Hematopoietic multipotent progenitor cell treated with erythropoietin and hydrocortisone succinate and interleukin-3 and kit ligand, for 4 days (in vitro differentiated cells): ENCODE measurements at regions not wholly inside any gene's neighbourhood (a gene's known extent, or its start where the extent isn't known, plus 50 kb on each side); places are given as distances from the start of the nearest gene placed in this dataset.
A peak's percentile ranks its signal among the peaks of the same experiment; 100 is the strongest.

ENCODE experiments used
- DNase-seq: peaks from one replicate; pipeline ENCODE4 v3.0.0-alpha.2; 2015

GRCh38 chr3:126266291-126266840 lies 86.0 kb upstream of the ALDH1L1 start:
- no peak for DNase-seq

GRCh38 chr3:126264952-126265351 lies 84.6 kb upstream of the ALDH1L1 start:
- DNase-seq, result no peak

DNA sequence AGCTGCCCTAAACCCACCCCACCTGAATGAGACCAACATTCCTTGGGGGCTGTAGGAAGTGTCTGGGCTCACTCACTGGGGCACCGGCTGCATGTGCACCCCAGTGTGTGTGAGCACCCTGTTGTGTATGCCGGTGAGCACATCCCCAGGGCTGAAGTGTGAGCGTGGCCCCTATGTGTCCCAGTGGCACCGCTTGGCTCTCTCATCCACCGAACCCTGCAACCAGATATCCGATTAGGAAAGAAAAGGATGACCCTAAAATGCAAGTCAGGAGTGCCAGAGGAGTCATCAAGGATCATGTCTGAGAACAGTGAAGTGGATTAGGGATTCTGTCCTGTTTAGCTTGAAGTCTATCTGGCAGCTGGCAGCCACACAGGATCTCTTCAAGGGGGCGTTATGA lies 84.0 kb upstream of the ALDH1L1 start:
- no peak for DNase-seq

DNA sequence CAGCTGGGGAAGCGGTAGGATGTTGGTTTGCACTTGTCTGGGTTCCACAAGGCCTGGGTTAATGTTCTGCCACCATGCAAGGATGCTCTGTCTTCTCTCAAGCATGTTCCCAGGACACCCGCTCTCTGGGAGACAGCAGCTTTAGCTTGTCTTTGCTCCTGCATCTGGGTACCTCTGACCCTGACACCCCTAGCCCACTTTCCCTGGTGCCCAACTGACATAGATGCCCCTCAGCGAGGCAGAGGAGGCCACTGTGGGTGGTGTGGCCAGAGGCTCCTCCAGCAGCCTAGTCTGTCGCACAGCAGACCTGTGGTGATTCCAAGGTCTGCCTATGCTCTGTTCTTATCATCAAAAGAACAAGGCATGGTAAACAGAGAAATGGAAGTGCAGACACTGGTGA lies 83.6 kb upstream of the ALDH1L1 start:
- no peak for DNase-seq

GRCh38 chr3:126263539-126263938 lies 83.2 kb upstream of the ALDH1L1 start:
- DNase-seq, result no peak

GRCh38 chr3:126262227-126262626 lies 81.8 kb upstream of the ALDH1L1 start:
- DNase-seq, result no peak

DNA sequence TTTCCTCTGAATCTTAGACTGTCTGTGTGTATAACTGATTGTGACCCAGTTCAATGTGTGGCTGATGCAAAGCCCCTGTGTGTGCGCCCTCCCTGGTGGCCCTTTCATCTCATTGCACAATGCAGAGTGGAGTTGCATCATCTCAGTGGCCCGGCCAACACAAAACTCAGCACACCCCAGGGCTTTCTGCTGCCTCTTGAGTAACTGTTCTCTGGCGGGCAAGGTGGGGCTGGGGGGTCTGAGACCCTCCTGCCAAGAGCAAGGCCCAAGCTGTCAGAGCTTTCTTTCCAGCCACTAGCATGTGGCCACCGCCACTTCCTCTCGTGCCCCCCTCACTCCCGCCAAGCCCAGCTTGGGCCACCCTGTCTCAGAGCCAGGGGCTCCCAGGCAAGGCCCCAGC lies 80.7 kb upstream of the ALDH1L1 start:
- DNase-seq, result peak; percentile 76

DNA sequence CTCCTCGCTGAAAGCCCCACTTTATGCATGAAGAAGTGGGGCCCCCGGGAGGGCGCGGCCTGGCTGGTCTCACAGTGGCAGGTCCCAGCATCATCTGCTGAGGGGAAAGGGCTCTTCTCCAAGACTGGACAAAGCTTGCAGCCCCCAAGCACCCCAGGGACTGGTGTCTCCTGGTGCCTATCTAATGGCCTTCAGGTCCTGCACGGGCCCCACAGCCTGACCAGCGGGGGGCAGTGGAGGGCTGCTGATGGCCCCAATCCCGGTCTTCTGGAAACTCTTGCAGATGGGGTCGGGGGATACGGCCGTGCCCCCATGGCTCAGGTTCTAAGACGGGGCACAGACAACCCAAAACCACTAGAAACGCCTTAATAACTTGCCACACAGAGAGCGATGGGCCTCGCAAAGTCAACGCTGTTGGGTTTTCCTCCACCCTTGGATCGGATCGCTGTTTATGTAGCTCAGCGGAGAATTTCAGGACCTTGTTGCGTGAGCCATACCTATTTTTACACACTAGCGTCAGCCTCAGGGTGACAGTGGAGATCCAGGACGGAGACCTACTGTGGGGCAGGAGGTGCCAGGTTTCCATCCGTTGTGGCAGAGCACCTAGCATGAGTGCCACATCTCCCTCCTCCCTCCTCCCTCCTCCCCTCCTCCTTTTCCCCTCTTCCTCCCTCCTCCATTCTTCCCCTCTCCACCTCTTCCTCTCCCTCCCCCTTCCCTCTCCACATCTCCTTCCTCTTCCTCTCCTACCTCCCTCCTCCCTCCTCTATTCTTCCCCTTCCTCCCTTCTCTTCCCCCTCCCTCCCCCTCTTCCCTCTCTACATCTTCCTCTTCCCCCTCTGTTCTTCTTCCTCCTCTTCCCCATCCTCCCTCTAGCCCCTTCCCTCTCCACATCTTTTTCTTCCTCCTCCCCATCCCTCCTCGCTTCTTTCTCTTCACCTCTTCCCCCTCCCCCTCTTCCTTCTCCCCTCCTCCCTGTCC lies 79.3 kb upstream of the ALDH1L1 start:
- peak; percentile 49 for DNase-seq

DNA sequence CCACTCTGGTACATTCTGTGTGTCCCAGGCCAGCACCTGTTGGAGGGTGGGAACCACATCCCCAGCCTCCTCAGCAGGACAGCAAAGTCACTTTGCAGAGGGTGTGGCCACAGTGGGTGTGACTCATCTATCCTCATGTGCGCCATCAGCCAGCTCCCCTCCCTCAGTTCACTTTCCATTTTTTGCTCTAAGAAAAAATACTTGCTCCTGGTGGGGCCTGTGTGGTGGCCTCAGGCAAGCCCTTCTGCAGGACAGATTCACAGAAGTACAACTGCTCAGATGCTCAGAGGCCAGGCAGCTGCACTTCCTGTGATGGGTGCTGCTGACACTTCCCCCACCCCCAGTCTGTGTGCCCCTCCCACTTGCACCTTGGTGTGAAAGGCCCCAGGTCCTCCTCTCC lies 78.3 kb upstream of the ALDH1L1 start:
- DNase-seq, result peak; percentile 47

- no peak for DNase-seq
These were observed 77.6 kb upstream of the ALDH1L1 start for GRCh38 chr3:126257984-126258383.

DNA sequence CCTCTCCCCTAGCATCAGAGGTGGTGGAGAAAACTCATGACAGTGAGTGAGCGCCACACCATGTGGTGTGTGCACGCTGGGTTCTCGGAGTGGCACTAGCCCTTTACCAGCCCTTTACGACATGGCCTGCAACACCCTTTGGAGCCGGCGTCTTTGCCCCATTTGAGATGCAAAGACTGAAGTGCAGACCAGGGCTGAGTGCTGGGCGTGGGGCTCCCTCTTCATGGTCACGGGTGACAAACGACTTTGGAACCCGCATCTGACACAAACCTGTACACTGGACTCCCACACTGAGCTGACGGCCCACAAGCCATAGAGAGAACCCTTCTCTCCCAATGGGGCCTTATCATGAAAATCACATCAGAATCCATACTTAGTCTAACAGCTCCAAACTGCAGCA lies 76.8 kb upstream of the ALDH1L1 start:
- DNase-seq, result no peak

DNA sequence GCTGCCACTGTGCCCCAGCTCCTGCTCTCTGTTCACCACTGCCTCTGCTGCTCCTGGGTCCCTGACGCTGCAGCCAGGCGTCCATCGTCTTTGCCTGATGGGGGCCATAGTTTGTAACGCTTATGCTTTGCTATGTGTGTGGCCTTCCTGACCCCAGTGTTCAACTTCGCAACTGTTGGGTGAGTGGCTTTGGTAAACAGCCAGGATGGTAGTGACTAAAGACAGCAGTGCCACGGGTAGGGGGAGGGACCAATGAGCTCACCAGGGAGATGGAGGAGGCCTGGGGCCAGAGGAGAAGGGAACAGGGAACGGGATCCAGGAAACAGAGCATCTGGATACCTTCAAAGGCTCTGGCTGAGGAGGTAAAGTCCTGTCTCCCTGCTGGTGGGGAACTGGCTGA lies 75.9 kb upstream of the ALDH1L1 start:
- DNase-seq, result no peak

GRCh38 chr3:126253072-126253471 lies 72.7 kb upstream of the ALDH1L1 start:
- DNase-seq, result no peak

GRCh38 chr3:126252373-126252772 lies 72.0 kb upstream of the ALDH1L1 start:
- DNase-seq, result no peak

DNA sequence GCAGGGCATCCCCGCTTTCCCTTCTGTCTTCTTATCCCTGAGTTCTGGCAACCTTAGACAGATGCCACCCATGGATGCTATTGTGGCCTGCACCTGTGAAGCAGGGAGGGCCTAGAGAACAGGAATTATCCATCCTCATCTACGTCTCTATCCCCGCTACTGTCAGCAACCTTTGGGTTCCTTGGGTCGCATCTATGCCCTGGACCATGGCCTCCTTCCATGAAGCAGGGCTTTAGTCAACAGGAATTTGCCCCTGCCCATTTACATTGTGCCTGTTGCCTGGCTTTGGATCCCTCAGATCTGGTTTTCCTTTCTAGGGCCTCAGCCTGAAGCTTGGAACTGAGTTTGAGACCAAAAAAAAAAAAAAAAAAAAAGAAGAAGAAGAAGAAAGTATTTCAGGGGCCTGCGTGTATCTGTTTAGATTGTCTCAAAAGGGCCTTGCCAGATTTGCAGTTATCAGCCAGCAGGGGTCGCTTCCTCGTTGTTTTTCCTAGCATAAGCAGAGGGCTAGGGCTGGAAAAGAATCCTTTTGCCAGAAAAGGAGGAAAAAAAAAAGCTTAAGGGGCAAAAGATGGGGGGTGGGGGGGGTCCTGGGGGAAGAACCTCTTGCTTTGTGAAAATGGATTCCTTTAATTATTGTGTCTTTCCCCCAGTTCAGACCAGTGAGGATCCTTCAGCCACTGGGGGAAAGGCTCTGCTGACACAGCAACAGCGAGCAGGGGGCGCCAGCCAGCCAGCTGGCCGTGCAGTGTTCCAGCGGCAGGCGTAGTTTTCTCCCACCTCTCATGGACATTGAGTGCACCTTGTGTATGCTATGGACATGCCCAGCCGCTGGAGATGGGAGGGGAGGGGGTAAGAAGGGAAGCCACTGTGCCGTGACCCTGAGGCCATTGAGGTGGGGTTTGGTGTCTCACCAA lies 65.7 kb upstream of the ALDH1L1 start:
- DNase-seq, result peak; percentile 64
